Muscle of arm (tissue), 1 donor: ENCODE measurements at regions not wholly inside any gene's neighbourhood (a gene's known extent, or its start where the extent isn't known, plus 50 kb on each side); places are given as distances from the start of the nearest gene placed in this dataset.
"Not testable (repeated sequence)": the region's sequence is repeated elsewhere in the genome, so short reads cannot be mapped to it uniquely, and the experiment has no call there.

Source experiments
- DNase-seq: peaks from one replicate; pipeline ENCODE4 v3.0.0-alpha.2; 2013

DNA sequence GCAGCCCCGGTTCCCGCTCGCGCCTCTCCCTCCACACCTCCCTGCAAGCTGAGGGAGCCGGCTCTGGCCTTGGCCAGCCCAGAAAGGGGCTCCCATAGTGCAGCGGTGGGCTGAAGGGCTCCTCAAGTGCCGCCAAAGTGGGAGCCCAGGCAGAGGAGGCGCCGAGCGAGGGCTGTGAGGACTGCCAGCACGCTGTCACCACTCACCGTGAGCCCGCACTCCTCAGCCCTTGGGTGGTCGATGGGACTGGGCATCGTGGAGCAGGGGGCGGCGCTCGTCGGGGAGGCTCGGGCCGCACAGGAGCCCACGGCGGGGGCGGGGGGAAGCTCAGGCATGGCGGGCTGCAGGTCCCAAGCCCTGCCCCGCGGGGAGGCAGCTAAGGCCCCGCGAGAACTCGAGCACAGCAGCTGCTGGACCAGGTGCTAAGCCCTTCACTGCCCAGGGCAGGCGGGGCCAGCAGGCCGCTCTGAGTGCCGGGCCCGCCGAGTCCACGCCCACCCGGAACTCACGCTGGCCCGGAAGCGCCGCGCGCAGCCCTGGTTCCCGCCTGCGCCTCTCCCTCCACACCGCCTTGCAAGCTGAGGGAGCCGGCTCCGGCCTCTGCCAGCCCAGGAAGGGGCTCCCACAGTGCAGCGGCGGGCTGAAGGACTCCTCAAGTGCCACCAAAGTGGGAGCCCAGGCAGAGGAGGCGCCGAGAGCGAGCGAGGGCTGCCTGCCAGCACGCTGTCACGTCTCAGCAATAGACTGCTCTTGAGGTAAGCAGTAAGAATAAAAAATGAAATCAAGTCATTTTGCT, 670.2 kb upstream of the CTNND2 start:
- not testable (repeated sequence) for DNase-seq

DNA sequence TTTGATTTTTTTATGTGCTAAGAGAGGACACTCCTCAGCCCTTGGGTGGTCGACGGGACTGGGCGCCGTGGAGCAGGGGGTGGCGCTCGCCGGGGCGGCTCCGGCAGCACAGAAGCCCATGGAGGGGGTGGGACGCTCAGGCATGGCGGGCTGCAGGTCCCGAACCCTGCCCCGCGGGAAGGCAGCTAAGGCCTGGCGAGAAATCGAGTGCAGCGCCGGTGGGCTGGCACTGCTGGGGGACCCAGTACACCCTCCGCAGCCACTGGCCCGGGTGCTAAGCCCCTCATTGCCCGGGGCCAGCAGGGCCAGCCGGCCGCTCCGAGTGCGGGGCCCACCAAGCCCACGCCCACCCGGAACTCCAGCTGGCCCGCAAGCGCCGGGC, 669.7 kb upstream of the CTNND2 start:
- DNase-seq: not testable (repeated sequence)

DNA sequence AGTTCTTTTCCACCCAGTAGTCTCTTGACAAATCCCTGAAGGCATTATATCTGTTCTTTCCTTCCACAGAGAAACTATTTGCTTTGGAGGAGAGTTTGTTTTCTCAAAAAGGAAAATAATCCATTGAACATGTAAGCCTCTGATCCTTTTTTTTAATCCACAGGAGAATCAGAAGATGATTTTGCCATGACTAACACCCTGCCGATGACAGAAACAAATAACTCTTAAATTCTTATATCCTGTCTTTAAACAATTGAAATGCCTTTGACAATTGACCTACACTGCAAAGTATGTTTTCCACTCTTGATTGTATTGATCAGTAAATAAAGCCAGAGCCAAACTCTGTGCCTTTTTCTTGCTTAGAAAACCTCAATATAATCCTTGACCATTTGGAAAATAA, 666.4 kb upstream of the CTNND2 start:
- no peak for DNase-seq

DNA sequence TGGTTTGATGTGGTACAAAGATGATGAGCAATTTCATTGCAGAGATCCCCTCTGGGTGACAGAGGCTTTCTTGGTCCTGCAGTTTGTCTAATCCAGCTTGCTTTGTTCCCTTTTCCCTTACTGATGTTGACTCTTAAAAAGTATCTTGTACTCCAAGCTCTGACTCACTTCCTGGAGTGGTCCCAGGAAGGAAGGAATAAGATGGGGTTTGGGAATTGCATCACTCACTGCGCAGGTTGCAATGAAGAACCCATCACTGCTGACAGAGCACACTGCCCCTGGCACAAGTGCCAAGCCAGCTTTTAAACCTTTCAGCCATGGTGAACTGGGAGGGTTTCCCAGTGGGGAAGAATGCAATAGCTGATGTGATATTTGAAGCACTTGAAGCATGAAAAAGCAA, 662.2 kb upstream of the CTNND2 start:
- DNase-seq: no peak

DNA sequence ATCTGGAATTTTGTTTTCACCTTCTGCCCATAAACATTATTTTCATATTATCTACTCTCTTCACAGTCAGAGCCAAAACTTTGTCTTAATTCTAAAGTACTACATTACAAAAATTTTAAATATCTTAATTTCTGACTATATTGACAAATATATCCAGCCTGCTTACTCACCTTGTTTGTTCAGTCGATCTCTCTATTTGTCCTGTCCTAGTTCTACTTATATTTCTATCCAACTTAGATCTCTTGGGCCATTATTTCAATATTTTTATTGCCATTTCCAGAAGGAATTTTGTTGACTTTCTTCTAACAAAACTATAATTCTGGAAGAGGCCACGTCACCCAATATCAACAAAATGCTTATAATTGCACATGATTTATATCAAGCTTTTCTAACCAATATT, 652.8 kb upstream of the CTNND2 start:
- no peak for DNase-seq

DNA sequence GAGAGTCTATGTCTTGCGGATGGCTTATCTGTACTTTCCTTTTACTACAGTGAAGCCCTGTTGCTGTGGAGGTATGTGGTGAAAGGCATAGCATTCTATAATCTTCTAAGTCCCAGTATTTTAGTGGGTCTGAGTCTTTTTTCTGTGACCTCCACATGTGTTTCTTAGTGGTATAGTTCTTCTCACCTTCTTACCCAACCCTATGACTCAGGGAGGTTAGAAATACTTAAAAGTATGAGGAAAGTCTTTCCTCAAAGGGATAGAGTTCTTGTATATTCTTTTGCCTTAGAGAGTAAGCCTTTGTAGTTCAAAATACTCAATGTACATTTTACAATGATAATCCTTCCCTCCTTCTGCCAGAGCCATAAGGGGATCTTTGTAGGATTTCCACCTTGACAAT, 621.9 kb upstream of the CTNND2 start:
- no peak for DNase-seq

DNA sequence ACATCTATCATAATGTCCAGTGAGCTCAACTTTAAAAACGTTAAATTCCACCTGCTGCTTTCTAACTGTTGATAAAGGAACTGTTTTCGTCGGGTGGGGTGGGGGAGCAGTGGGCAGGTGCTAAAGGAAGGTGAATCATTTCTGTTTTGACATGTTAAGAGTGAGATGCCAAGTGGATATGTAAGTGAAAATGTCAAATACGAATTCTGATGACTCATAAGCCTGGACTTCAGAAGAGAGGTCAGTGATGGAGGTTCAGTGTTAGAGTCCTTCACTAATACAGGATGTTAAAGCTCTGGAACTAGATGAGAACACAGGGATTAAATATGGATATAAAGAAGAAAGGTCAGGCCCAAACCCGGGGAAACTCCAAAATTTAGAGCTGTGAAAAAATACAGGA, 617.9 kb upstream of the CTNND2 start:
- no peak for DNase-seq

DNA sequence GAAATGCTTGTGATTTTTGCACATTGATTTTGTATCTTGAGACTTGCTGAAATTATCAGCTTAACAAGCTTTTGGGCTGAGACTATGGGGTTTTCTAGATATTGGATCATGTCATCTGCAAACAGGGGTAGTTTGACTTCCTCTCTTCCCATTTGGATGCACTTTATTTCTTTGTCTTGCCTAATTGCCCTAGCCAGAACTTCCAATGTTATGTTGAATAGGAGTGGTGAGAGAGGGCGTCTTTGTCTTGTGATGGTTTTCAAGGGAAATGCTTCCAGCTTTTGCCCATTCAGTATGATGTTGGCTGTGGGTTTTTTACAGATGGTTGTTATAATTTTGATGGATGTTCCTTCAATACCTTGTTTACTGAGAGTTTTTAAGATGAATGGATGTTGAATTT, 600.7 kb upstream of the CTNND2 start:
- DNase-seq: not testable (repeated sequence)

DNA sequence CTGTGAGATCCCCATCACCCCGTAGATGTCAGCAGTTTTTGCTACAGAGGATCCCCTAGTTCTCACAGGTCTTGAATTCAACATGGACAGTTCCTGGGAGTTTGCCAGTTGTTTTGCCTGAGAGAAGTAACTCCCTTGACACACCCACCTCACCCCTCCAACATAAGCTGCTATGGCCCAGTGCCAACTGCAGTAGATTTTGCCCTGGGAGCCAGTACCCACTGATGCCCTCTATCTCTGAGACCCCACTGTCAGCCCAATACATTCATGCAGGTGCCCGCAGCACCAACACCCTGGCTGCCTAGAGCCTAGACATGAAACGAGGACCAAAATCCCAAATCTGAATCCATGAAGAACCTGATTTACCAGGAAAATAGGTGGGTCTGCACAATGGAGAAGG, 583.9 kb upstream of the CTNND2 start:
- DNase-seq: no peak

DNA sequence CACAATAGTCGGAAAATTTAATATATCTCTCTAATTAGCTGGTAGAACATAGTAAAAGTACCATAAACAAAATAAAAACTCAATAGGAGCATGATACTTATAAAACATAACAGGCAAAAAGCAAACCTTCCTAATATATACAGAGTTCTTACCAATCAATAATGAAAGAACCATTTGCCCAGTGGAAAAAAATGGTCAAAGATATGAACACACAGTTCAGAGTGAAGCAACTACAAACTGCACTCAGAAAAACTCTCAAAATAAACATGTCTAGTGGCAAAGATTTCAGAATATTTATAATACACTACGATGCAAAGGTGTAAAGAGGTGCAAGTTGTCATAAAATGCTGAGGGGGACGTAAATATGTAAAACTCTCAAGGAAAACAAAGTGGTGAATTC, 576.2 kb upstream of the CTNND2 start:
- no peak for DNase-seq

DNA sequence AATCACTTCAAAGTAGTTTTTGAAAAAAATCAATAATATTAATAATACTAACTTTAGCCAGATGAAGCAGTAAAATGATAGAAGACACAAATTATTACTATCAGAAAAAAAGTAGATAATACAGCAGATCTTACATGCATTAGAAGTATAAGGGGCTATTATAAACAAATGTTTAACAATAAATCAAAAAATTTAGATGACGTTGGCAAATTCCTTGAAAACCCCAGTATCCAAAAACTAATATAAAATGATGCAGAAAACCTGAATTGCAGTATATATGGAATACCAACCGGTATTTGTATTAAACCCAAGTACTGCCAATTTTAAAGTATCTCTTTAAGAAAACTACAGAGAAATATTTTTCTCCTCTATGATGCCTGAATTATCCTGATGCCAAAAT, 573.3 kb upstream of the CTNND2 start:
- no peak for DNase-seq

DNA sequence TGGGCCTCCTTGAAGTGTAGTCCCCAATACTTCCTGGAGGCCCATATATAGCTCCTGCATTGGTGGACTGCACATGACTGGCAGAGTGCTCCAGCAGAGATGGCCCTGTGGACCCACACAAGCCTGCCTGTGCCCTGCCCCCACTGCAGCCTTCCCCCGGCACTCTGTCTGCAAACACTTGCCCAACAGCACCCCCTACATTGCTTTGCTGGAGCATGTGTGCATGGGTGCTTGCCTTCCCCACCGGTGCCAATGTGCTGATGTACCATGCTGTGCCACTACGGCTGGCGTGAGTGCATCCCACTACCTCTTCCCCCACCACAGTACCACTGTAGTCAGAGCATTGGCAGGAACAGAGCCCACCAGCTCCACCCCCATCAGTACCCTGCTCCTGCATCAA, 563.6 kb upstream of the CTNND2 start:
- no peak for DNase-seq

DNA sequence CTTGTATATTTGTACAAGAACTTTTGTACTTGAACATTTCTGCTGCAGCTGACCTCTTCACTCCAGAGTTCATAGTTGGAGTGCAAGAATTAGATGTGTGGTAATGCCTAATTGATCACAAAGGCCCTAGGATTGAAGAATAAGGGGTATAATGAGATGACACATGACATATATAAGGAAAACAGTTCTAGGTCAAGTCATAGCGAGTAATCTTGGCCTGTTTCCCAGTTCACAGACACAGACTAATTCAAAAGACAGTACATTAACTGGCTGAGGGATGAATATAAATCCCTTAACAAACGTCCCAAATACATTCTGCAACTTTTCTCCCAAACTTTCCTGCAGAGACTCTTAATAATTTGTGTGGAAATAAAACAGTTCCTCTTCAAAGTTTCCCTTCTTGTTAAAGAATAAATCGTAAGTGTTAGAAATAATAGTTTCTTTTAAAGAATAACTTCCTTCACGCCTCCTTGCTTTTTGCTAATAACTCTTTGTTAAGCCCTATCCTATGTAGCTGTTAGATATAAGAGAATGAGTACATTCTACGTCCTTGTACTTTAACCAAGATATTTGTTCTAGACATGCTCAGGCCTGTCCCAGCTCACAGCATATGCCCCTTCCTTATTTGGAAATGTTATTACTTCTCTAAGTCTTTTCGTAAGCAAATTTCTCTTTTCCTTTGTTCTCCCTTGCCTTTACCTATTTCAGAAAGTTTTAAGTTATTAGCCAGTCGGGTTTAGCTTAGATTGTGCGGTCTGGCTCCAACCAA, 556.4 kb upstream of the CTNND2 start:
- DNase-seq: no peak

DNA sequence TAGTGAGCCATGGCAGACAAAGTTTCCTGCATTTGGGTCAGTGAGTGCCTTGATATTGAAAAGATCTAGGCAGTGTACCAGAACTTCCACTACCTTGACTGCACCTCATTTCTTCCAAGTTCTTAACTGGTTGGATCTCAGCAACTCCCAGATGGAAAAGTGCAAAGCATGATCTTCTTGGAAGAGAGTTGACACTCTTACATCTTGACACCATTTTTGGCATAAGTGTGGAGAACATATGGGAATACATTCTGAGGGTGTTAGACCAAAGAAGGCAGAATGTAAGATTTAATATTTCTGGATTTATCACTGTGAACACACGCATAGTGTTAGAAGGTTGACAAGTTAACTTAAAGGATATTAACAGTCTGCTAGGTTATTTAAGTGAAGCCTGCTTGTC, 555.1 kb upstream of the CTNND2 start:
- no peak for DNase-seq

DNA sequence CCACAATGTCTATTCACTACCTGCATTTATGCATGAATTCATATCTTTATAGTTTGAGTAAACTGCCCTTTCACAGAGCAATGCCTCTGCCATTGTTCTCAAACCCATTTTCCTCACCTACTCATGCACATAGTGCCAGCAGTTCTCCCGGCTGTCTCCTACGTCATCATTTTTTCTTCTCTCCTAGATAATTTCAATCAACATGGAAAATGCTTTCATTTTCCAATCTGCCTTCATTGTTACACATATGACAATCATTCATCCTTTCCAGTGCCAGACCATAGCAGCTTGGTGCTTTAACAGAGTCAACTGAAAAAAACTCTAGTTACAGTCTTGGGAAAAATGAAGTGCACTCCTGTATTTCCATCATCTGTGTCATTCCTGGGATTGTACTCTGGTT, 514.8 kb upstream of the CTNND2 start:
- DNase-seq: no peak

DNA sequence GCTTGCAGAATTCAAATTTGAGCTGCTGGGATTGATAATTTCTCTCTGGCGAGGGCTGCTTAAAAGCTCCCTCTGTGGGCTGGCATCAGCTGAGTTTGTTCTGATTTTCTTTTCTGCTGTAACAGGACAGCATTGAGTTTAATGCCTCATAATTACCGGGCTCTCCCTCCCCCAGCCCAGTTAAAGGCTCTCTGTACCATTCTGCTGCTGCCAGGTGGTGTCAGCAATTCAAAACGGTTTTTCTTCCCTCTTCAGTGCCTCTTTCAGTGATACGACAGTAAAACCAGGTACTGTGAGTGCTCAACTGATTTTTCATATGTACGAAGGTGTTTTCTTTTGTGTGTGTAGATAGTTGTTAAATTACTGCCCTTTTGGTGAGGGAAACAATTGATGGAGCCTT, 509.3 kb upstream of the CTNND2 start:
- no peak for DNase-seq

DNA sequence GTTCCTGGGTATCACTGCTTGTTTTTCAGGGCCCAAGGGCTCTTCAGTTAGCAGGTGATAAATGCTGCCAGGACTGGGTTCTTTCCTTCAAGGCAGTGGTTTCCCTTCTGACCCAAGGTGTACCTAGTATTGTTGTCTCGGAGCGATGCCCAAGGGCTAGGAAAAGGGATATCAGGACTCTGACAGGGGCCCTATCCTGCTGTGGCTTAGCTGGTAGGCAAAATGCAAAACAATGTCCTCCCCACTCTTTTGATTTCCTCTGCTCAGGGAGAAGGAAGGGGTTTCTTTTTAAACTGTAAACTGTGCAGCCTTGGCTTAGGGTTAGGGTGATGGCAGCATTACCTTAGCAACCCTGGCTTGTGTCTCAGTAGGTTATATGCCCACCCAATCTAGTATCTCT, 508.8 kb upstream of the CTNND2 start:
- no peak for DNase-seq

DNA sequence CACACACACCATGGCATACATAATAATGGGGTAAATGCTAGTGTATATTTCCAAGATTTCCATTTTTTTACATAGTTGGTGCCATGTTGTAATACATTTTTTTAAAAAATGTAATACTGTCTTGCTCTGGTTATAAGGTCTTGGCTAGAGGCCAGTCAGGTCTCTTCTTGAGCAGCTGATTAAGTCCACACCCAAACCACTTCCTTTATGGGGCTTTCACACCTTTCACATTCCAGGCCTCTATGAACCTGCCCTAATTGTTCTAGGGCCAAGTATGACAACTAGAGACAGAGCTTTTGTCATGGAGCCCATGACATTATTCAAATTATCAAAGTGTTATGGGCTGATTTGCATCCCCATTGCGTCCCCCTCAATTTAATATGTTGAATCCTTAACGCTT, 495.6 kb upstream of the CTNND2 start:
- no peak for DNase-seq

DNA sequence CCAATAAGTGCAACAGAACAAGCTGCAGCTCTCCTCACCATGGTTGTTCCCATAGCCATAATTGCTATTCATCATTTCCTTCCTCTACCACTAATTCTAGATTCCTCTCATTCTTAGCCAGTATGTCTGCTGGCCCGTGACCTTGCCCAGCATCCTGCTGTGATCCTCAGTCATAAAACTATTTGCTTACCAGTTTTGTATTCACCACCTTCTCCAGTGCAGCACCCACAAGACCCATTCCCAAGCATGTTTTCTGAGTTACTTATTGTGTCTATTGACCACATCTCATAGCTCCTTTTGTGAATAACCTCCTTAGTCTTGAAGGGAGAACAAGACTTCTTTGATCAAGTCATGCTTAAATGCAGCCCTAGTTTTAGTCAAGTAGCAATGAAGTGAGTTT, 488.0 kb upstream of the CTNND2 start:
- DNase-seq: no peak

DNA sequence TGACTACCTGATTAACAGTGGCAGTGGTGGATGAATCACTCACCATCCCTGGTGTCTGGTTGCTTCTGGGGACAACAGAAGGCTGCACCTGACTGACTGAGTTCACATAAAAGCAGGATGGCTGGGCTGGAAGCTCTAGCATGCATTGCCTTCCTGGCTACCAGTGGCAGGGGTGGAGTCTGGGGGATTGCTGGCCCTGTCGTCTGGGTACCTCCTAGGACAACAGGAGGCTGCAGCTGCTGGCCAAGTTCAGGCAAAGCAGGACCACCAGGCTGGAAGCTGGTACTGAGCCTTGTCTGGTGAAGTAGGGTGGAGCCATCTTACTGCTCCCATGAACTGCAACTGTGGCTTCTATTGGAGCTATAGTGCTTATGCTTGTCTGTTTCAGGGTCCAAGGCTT, 480.8 kb upstream of the CTNND2 start:
- no peak for DNase-seq

DNA sequence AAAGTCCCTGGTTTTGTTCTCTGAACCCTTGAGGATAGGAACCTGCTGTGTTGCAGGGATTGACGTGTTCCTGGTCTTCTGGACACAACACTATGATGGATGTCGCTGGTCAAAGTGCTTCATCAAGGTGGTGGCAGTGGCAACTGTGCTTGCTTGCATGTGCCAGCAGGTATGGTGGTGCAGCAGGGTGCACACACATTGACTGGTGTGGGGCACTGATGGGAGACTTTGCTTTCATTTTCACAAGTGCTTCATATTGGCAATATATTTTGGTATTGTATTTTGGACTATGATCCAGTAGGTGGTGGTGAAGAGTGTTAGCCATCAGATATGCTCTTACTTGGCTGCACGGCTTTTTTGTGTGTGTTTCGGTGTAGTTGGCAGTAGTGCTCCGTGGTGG, 479.8 kb upstream of the CTNND2 start:
- DNase-seq: no peak

DNA sequence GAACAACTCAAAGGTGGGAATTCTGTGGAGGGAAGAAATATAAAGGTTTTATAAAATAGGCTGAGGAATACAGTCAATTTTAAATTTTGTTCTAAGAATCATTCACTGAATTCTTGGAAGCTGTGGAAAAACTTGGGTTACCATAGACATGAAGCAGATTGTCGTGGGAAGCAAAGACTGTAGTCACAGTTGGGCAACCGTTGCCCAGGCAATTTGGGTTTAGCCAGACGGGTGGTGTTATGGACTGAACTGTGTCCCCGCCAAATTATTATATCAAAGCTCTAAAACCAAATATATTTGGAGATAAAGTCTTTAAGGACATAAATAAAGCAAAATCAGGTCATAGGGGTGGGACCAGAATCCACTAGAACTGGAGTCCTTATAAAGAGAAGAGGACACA, 463.7 kb upstream of the CTNND2 start:
- no peak for DNase-seq

DNA sequence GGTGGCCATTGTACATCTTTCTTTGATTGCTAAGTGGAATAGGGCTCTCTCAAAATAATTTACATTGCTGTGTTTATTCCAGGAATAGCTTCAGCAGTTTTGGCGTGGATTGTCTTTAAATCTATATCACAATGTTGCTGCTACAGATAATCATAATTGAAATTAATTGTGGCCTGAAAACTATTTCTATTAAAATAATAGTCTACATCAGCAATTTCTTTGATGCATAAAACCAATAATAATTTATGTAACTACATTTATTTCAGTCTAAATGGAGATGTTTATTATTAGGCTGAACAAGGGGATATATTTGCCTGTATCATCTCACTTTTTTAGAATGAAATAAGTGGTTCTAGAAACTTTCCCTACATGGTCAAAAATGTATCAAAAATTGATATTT, 456.0 kb upstream of the CTNND2 start:
- no peak for DNase-seq
